ENCODE measurements at regions not wholly inside any gene's neighbourhood (a gene's known extent, or its start where the extent isn't known, plus 50 kb on each side); places are given as distances from the start of the nearest gene placed in this dataset.

- TF ChIP-seq CTCF (IDR thresholded peaks at IDR 0.05) = no peak
- no peak for TF ChIP-seq POLR2AphosphoS5 (IDR thresholded peaks at IDR 0.05)
- no peak for TF ChIP-seq POLR2A (IDR thresholded peaks at IDR 0.05)
- TF ChIP-seq EP300 (IDR thresholded peaks at IDR 0.05) = no peak
These were observed 141.2 kb downstream of the TM2D1 start for GRCh38 chr1:61583703-61584102.

Data from sigmoid colon (tissue), 4 donors.